ENCODE measurements at regions not wholly inside any gene's neighbourhood (a gene's known extent, or its start where the extent isn't known, plus 50 kb on each side); places are given as distances from the start of the nearest gene placed in this dataset.
"Not testable (repeated sequence)": the region's sequence is repeated elsewhere in the genome, so short reads cannot be mapped to it uniquely, and the experiment has no call there.

GRCh38 chr14:97945631-97946030, 1148.4 kb downstream of the VRK1 start:
- DNase-seq, result no peak

- DNase-seq, result no peak
Observed at GRCh38 chr14:97946240-97946639, 1149.1 kb downstream of the VRK1 start.

GRCh38 chr14:97946641-97947040, 1149.5 kb downstream of the VRK1 start:
- no peak for DNase-seq

GRCh38 chr14:97948841-97949240, 1151.7 kb downstream of the VRK1 start:
- DNase-seq, result no peak

GRCh38 chr14:97956581-97957340, 1159.6 kb downstream of the VRK1 start:
- no peak for DNase-seq

GRCh38 chr14:97959251-97959650, 1162.1 kb downstream of the VRK1 start:
- no peak for DNase-seq

GRCh38 chr14:97960436-97960835, 1163.3 kb downstream of the VRK1 start:
- DNase-seq, result no peak

GRCh38 chr14:97970222-97970621, 1173.0 kb downstream of the VRK1 start:
- DNase-seq, result no peak

GRCh38 chr14:97975216-97975615, 1178.0 kb downstream of the VRK1 start:
- DNase-seq, result no peak

GRCh38 chr14:97975962-97976361, 1178.8 kb downstream of the VRK1 start:
- DNase-seq, result no peak

GRCh38 chr14:97976861-97977260, 1179.7 kb downstream of the VRK1 start:
- DNase-seq, result no peak

- peak; percentile 74 to 75 for DNase-seq
Observed at GRCh38 chr14:97977651-97978261, 1180.6 kb downstream of the VRK1 start.

GRCh38 chr14:97978341-97978740, 1181.2 kb downstream of the VRK1 start:
- peak; percentile 46 to 48 for DNase-seq

- no peak for DNase-seq
Observed at GRCh38 chr14:97993508-97994019, 1196.4 kb downstream of the VRK1 start.

GRCh38 chr14:97994020-97994531, 1196.9 kb downstream of the VRK1 start:
- no peak for DNase-seq

- DNase-seq, result no peak
Observed at GRCh38 chr14:97995038-97995437, 1197.9 kb downstream of the VRK1 start.

GRCh38 chr14:97995531-97995930, 1198.3 kb downstream of the VRK1 start:
- DNase-seq, result no peak

GRCh38 chr14:98006008-98006407, 1208.8 kb downstream of the VRK1 start:
- DNase-seq, result no peak

GRCh38 chr14:98008381-98009113, 1211.4 kb downstream of the VRK1 start:
- DNase-seq, result no peak

GRCh38 chr14:98009177-98009576, 1212.0 kb downstream of the VRK1 start:
- not testable (repeated sequence) for DNase-seq

- no peak for DNase-seq
Observed at GRCh38 chr14:98010784-98011183, 1213.6 kb downstream of the VRK1 start.

- no peak for DNase-seq
Observed at GRCh38 chr14:98014851-98015615, 1217.9 kb downstream of the VRK1 start.

Measured in right lung (tissue), 2 donors.